SK-N-MC (cell line): ENCODE measurements at regions not wholly inside any gene's neighbourhood (a gene's known extent, or its start where the extent isn't known, plus 50 kb on each side); places are given as distances from the start of the nearest gene placed in this dataset.
"Not testable (repeated sequence)": the region's sequence is repeated elsewhere in the genome, so short reads cannot be mapped to it uniquely, and the experiment has no call there.

Source experiments
- EZH2 ChIP-seq: fragments of 200-600 bp; sonication (generic); IDR thresholded peaks from one replicate; pipeline ENCODE4 v1.6.1; 2017; ENCODE audit warnings: antibody characterized with exemption
- POLR2AphosphoS5 ChIP-seq: IDR thresholded peaks from 2 replicates; pipeline ENCODE4 v1.6.1; 2012; ENCODE audit warnings: mild to moderate bottlenecking, low read depth, low read length, borderline replicate concordance

DNA sequence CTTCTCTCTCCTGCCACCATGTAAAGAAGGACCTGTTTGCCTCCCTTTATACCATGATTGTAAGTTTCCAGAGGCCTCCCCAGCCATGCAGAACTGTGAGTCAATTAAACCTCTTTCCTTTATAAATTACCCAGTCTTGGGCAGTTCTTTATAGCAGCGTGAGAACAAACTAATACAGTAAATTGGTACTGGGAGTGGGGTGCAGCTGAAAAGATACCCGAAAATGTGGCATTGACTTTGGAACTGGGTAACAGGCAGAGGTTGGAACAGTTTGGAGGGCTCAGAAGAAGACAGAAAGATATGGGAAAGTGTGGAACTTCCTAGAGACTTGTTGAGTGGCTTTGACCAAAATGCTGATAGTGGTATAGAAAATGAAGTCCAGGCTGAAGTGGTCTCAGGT is 54.1 kb upstream of the ADAMTS2 start:
- not testable (repeated sequence) for TF ChIP-seq POLR2AphosphoS5, EZH2
